H1 (cell line): ENCODE measurements at regions not wholly inside any gene's neighbourhood (a gene's known extent, or its start where the extent isn't known, plus 50 kb on each side); places are given as distances from the start of the nearest gene placed in this dataset.

Source experiments
- CTCF ChIA-PET: fragments of 300-600 bp; sonication (Branson Sonifier 250); formaldehyde crosslinking; loops from one replicate; lab custom pipeline; 2021; ENCODE audit not compliant: partially characterized antibody; lab: Charles Lee
- POLR2A ChIA-PET: fragments of 300-600 bp; sonication (Branson Sonifier 250); formaldehyde crosslinking; loops from one replicate; lab custom pipeline; 2021; ENCODE audit warnings: inconsistent platforms; ENCODE audit not compliant: partially characterized antibody; lab: Charles Lee
- DNase-seq, 2 experiments: peaks; one replicate each; pipeline versions ENCODE4 v3.0.0 to v3.0.0-alpha.2; 2010 to 2022; ENCODE audit warnings: low spot score in 2 of 2, low read depth in 1 of 2, mixed read lengths in 1 of 2
- FAIRE-seq: peaks from 2 replicates; lab custom pipeline; 2011; peaks lifted over from hg19 to GRCh38; lab: Jason Lieb, UNC
- H2AFZ ChIP-seq: 2 replicates; pipeline ENCODE4 v1.8.1; 2012; ENCODE audit warnings: low read length, inconsistent platforms
- H2AK5ac ChIP-seq: 2 replicates; pipeline ENCODE4 v1.6.1; 2013; ENCODE audit warnings: low read depth, low read length
- H2BK120ac ChIP-seq: replicated peaks from 2 replicates; pipeline ENCODE3; 2013; ENCODE audit warnings: low read depth, low read length, inconsistent platforms
- H2BK12ac ChIP-seq: 2 replicates; pipeline ENCODE4 v1.6.1; 2013; ENCODE audit warnings: low read depth, low read length
- H2BK15ac ChIP-seq: 2 replicates; pipeline ENCODE4 v1.6.1; 2013; ENCODE audit warnings: low read length
- H2BK20ac ChIP-seq: 2 replicates; pipeline ENCODE4 v1.6.1; 2013; ENCODE audit warnings: low read length
- H2BK5ac ChIP-seq: 2 replicates; pipeline ENCODE4 v1.6.1; 2013; ENCODE audit warnings: low read depth, low read length
- H3K14ac ChIP-seq: 2 replicates; pipeline ENCODE4 v1.6.1; 2013; ENCODE audit warnings: inconsistent platforms; ENCODE audit not compliant: insufficient read length
- H3K18ac ChIP-seq: 2 replicates; pipeline ENCODE4 v1.6.1; 2013; ENCODE audit warnings: low read length; ENCODE audit errors: extremely low read depth
- H3K23ac ChIP-seq: 2 replicates; pipeline ENCODE4 v1.6.1; 2013; ENCODE audit warnings: inconsistent platforms; ENCODE audit not compliant: insufficient read length
- H3K23me2 ChIP-seq: 2 replicates; pipeline ENCODE4 v1.6.1; 2013; ENCODE audit warnings: low read depth, low read length
- H3K27ac ChIP-seq: 2 replicates; pipeline ENCODE4 v1.6.1; 2011; ENCODE audit warnings: low read depth, low read length, inconsistent platforms
- H3K27me3 ChIP-seq, 4 experiments: replicated peaks in 1 of 4; 1 replicate in 1 of 4; 2 replicates in 3 of 4; pipeline versions ENCODE4 v1.6.1 to v1.8.1; 2011 to 2013; ENCODE audit warnings: low read length in 3 of 4, mild to moderate bottlenecking in 3 of 4, inconsistent platforms in 2 of 4, mixed read lengths in 2 of 4, moderate library complexity in 1 of 4; ENCODE audit not compliant: control insufficient read depth in 3 of 4, insufficient read depth in 3 of 4; ENCODE audit errors: extremely low read depth in 1 of 4
- H3K36me3 ChIP-seq, 4 experiments: 2 replicates each; pipeline versions ENCODE4 v1.6.1 to v1.8.1; 2011 to 2013; ENCODE audit warnings: mild to moderate bottlenecking in 4 of 4, low read length in 3 of 4, moderate library complexity in 2 of 4, control low read depth in 1 of 4, inconsistent platforms in 1 of 4; ENCODE audit not compliant: insufficient read depth in 4 of 4, control insufficient read depth in 2 of 4
- H3K4ac ChIP-seq: replicated peaks from 2 replicates; pipeline ENCODE3; 2013; ENCODE audit warnings: low read length, low read depth, mixed read lengths, inconsistent platforms; ENCODE audit not compliant: insufficient read length
- H3K4me1 ChIP-seq, 4 experiments: replicated peaks in 1 of 4; 1 replicate in 1 of 4; 2 replicates in 3 of 4; pipeline versions ENCODE4 v1.6.1 to v1.8.1; 2011 to 2013; ENCODE audit warnings: low read length in 3 of 4, inconsistent platforms in 2 of 4, mixed read lengths in 1 of 4; ENCODE audit not compliant: insufficient read depth in 4 of 4, control insufficient read depth in 3 of 4
- H3K4me2 ChIP-seq, 2 experiments: 2 replicates each; pipeline versions ENCODE4 v1.6.1 to v1.8.1; 2011 to 2013; ENCODE audit warnings: low read depth in 2 of 2, low read length in 2 of 2, control low read depth in 1 of 2, inconsistent platforms in 1 of 2, mild to moderate bottlenecking in 1 of 2; ENCODE audit not compliant: insufficient read depth in 1 of 2
- H3K4me3 ChIP-seq, 4 experiments: fragments of 200-600, 300-600 bp in 1 of 4; sonication (generic), shearing (Covaris generic), sonication (Bioruptor Twin) in 1 of 4; 2 replicates each; pipeline versions ENCODE4 v1.5.1 to v1.8.1; 2011 to 2016; ENCODE audit warnings: low read length in 4 of 4, low read depth in 3 of 4, control low read depth in 2 of 4, inconsistent platforms in 2 of 4, mild to moderate bottlenecking in 2 of 4, mixed read lengths in 1 of 4, moderate library complexity in 1 of 4; ENCODE audit not compliant: insufficient read depth in 2 of 4; ENCODE audit errors: extremely low read depth in 1 of 4
- H3K56ac ChIP-seq: replicated peaks from 2 replicates; pipeline ENCODE3; 2013; ENCODE audit warnings: low read depth, mild to moderate bottlenecking, mixed read lengths, low read length, inconsistent platforms; ENCODE audit not compliant: insufficient read length
- H3K79me1 ChIP-seq: 2 replicates; pipeline ENCODE4 v1.6.1; 2013; ENCODE audit warnings: low read depth, low read length, control low read depth
- H3K79me2 ChIP-seq, 2 experiments: 2 replicates each; pipeline versions ENCODE4 v1.6.1 to v1.8.1; 2012 to 2013; ENCODE audit warnings: low read length in 2 of 2, mild to moderate bottlenecking in 2 of 2, inconsistent platforms in 1 of 2; ENCODE audit not compliant: insufficient read depth in 2 of 2, control insufficient read depth in 1 of 2
- H3K9ac ChIP-seq, 4 experiments: replicated peaks in 1 of 4; 1 replicate in 1 of 4; 2 replicates in 3 of 4; pipeline versions ENCODE4 v1.6.1 to v1.8.1; 2011 to 2013; ENCODE audit warnings: low read depth in 3 of 4, low read length in 3 of 4, control low read depth in 2 of 4, mild to moderate bottlenecking in 2 of 4, moderate library complexity in 2 of 4, inconsistent platforms in 1 of 4; ENCODE audit errors: extremely low read depth in 1 of 4
- H3K9me3 ChIP-seq, 2 experiments: 2 replicates each; pipeline versions ENCODE4 v1.6.1 to v1.8.1; 2012 to 2013; ENCODE audit warnings: mild to moderate bottlenecking in 2 of 2, moderate library complexity in 2 of 2, control low read depth in 1 of 2, inconsistent platforms in 1 of 2, low read depth in 1 of 2, low read length in 1 of 2, mixed read lengths in 1 of 2; ENCODE audit not compliant: insufficient read depth in 2 of 2
- H4K20me1 ChIP-seq, 2 experiments: replicated peaks in 1 of 2; 2 replicates each; pipeline versions ENCODE3 to v1.8.1; 2011 to 2013; ENCODE audit warnings: inconsistent platforms in 2 of 2, low read length in 2 of 2, mild to moderate bottlenecking in 1 of 2; ENCODE audit not compliant: insufficient read depth in 2 of 2, control insufficient read depth in 1 of 2
- H4K5ac ChIP-seq: 2 replicates; pipeline ENCODE4 v1.6.1; 2013; ENCODE audit warnings: low read length, low read depth, mixed read lengths, inconsistent platforms; ENCODE audit not compliant: insufficient read length
- H4K8ac ChIP-seq: 2 replicates; pipeline ENCODE4 v1.8.0; 2013; ENCODE audit warnings: mild to moderate bottlenecking, moderate library complexity, low read length, inconsistent platforms; ENCODE audit not compliant: insufficient read depth; ENCODE audit errors: extremely low read depth
- H4K91ac ChIP-seq: replicated peaks from 2 replicates; pipeline ENCODE3; 2013; ENCODE audit warnings: low read length, mixed read lengths, inconsistent platforms; ENCODE audit not compliant: insufficient read length
- CBX8 ChIP-seq: fragments of 300-800, 300-1000 bp; sonication (generic); IDR thresholded peaks from 2 replicates; pipeline ENCODE4 v1.7.1; 2016; ENCODE audit warnings: low read depth, low read length, borderline replicate concordance
- CHD2 ChIP-seq: IDR thresholded peaks from 2 replicates; pipeline ENCODE4 v1.6.1; 2012; ENCODE audit warnings: low read length, improper control_type of control experiment
- CTBP2 ChIP-seq: IDR thresholded peaks from 2 replicates; pipeline ENCODE4 v1.7.0; 2011; ENCODE audit warnings: borderline replicate concordance, mild to moderate bottlenecking, moderate library complexity, mixed read lengths, low read length; ENCODE audit not compliant: insufficient read depth, insufficient read length
- FOSL1 ChIP-seq: IDR thresholded peaks from 2 replicates; pipeline ENCODE4 v1.6.1; 2011; ENCODE audit warnings: mild to moderate bottlenecking, low read depth, low read length, moderate library complexity; ENCODE audit not compliant: insufficient read depth
- GTF2F1 ChIP-seq: IDR thresholded peaks from 2 replicates; pipeline ENCODE4 v1.6.1; 2012; ENCODE audit warnings: low read depth, low read length, improper control_type of control experiment, borderline replicate concordance
- HDAC6 ChIP-seq: IDR thresholded peaks from one replicate; pipeline ENCODE4 v1.7.1; 2012; ENCODE audit warnings: low read depth, mild to moderate bottlenecking, inconsistent platforms, low read length, moderate library complexity
- JUN ChIP-seq: IDR thresholded peaks from 2 replicates; pipeline ENCODE4 v1.6.1; 2011; ENCODE audit warnings: low read depth, mild to moderate bottlenecking, improper control_type of control experiment, low read length
- MAFK ChIP-seq: IDR thresholded peaks from 2 replicates; pipeline ENCODE4 v1.6.1; 2012; ENCODE audit warnings: low read depth, mild to moderate bottlenecking, improper control_type of control experiment, low read length
- POLR2A ChIP-seq, 2 experiments: IDR thresholded peaks; 1 replicate in 1 of 2; 2 replicates in 1 of 2; pipeline ENCODE4 v1.6.1; 2011; ENCODE audit warnings: low read depth in 2 of 2, low read length in 2 of 2, mild to moderate bottlenecking in 2 of 2; ENCODE audit errors: control extremely low read depth in 1 of 2
- RAD21 ChIP-seq, 2 experiments: IDR thresholded peaks in 1 of 2; conservative IDR thresholded peaks in 1 of 2; 2 replicates each; pipeline ENCODE4 v1.6.1; 2011; ENCODE audit warnings: low read depth in 2 of 2, low read length in 2 of 2, improper control_type of control experiment in 1 of 2, inconsistent platforms in 1 of 2, mild to moderate bottlenecking in 1 of 2, moderate library complexity in 1 of 2
- SIRT6 ChIP-seq: IDR thresholded peaks from one replicate; pipeline ENCODE4 v1.7.1; 2012; ENCODE audit warnings: low read length, inconsistent platforms
- SRF ChIP-seq: IDR thresholded peaks from 2 replicates; pipeline ENCODE4 v1.6.1; 2011; ENCODE audit warnings: mild to moderate bottlenecking, low read depth, low read length, moderate library complexity
- TAF7 ChIP-seq: optimal IDR thresholded peaks from 2 replicates; pipeline ENCODE3; 2011; ENCODE audit warnings: low read depth, mild to moderate bottlenecking, inconsistent platforms, low read length, moderate library complexity, borderline replicate concordance
- YY1 ChIP-seq: IDR thresholded peaks from 2 replicates; pipeline ENCODE4 v1.6.1; 2011; ENCODE audit warnings: low read depth, mild to moderate bottlenecking, low read length
- ZNF274 ChIP-seq: IDR thresholded peaks from 2 replicates; pipeline ENCODE4 v1.7.0; 2012; ENCODE audit warnings: low read length, borderline replicate concordance; ENCODE audit errors: extremely low read depth
- WGBS, 2 experiments: shearing (Covaris generic) in 1 of 2; methylation state at CpG; one replicate each; pipeline versions ENCODE4 v1.1.6 to v1.1.7; 2013 to 2015; ENCODE audit warnings: low lambda C conversion rate in 2 of 2, mixed read lengths in 2 of 2, inconsistent platforms in 1 of 2, low coverage in 1 of 2, missing lambda C conversion rate in 1 of 2; ENCODE audit not compliant: insufficient replicate concordance in 2 of 2, insufficient coverage in 1 of 2, insufficient read length in 1 of 2; ENCODE audit errors: extremely low coverage in 1 of 2, missing lambda C conversion rate in 1 of 2; 5-methylcytosine and 5-hydroxymethylcytosine counted together

GRCh38 chr2:221225752-221226151, 346.4 kb downstream of the EPHA4 start:
- Histone ChIP-seq H3K27me3 (no peaks in the 10 kb centered on the region), H4K20me1 (no peaks in the 10 kb centered on the region), H2AFZ (no peak overlapping the region), H3K23me2 (no peaks in the 10 kb centered on the region), H3K14ac (no peak overlapping the region), H3K27ac (no peak overlapping the region), H3K9ac (no peak overlapping the region), H2BK20ac (no peak overlapping the region), H2BK12ac (no peak overlapping the region), H3K4me2 (no peak overlapping the region), H3K23ac (no peak overlapping the region), H3K79me1 (no peaks in the 10 kb centered on the region), H2BK15ac (no peak overlapping the region), H2BK120ac (no peak overlapping the region), H3K79me2 (no peaks in the 10 kb centered on the region), H3K9me3 (no peaks in the 10 kb centered on the region), H3K18ac (no peak overlapping the region), H4K5ac (no peak overlapping the region), H3K4me1 (no peaks in the 10 kb centered on the region), H4K91ac (no peak overlapping the region), H3K56ac (no peak overlapping the region), H3K4me3 (no peak overlapping the region), H3K36me3 (no peaks in the 10 kb centered on the region), H2AK5ac (no peak overlapping the region), H2BK5ac (no peak overlapping the region), H3K4ac (no peak overlapping the region), H4K8ac (no peak overlapping the region)
- no peak for FAIRE-seq
- DNase-seq: no peak
- ChIA-PET CTCF (interaction anchor here (0.7 kb wide), 1 partner anchor 526 kb away, joined by 3 read pairs; no protein-coding TSS in a partner anchor), POLR2A (no interaction called here)
- WGBS, 2 experiments: 96% methylated on average over 2 of the region's 2 CpGs; no CpG with 5 or more reads in 1 of the 2 experiments
- TF ChIP-seq SRF: no peak
- no peak for TF ChIP-seq TAF7
- no peak for TF ChIP-seq RAD21 (IDR thresholded peaks at IDR 0.05 in 1 of 2, conservative IDR thresholded peaks at IDR 0.05 in 1 of 2; ENCODE audit: low read depth in 2 of 2, low read length in 2 of 2)
- no peak for TF ChIP-seq HDAC6
- no peak for TF ChIP-seq FOSL1
- no peak for TF ChIP-seq CHD2
- no peak for TF ChIP-seq POLR2A (IDR thresholded peaks at IDR 0.05; ENCODE audit: control extremely low read depth in 1 of 2, low read depth in 2 of 2, low read length in 2 of 2)
- no peak for TF ChIP-seq CBX8
- TF ChIP-seq GTF2F1: no peak
- TF ChIP-seq CTBP2: no peak
- no peak for TF ChIP-seq JUN
- no peak for TF ChIP-seq ZNF274
- no peak for TF ChIP-seq SIRT6
- no peak for TF ChIP-seq MAFK
- TF ChIP-seq YY1: no peak
